ENCODE measurements at regions not wholly inside any gene's neighbourhood (a gene's known extent, or its start where the extent isn't known, plus 50 kb on each side); places are given as distances from the start of the nearest gene placed in this dataset.
"Not testable (repeated sequence)": the region's sequence is repeated elsewhere in the genome, so short reads cannot be mapped to it uniquely, and the experiment has no call there.

DNA sequence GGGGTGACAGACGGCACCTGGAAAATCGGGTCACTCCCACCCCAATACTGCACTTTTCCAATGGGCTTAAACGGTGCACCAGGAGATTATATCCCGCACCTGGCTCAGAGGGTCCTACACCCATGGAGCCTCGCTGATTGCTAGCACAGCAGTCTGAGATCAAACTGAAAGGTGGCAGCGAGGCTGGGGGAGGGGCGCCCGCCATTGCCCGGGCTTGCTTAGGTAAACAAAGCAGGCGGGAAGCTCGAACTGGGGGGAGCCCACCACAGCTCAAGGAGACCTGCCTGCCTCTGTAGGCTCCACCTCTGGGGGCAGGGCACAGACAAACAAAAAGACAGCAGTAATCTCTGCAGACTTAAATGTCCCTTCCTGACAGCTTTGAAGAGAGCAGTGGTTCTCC is 208.1 kb downstream of the SLC38A4 start:
- not testable (repeated sequence) for DNase-seq

DNA sequence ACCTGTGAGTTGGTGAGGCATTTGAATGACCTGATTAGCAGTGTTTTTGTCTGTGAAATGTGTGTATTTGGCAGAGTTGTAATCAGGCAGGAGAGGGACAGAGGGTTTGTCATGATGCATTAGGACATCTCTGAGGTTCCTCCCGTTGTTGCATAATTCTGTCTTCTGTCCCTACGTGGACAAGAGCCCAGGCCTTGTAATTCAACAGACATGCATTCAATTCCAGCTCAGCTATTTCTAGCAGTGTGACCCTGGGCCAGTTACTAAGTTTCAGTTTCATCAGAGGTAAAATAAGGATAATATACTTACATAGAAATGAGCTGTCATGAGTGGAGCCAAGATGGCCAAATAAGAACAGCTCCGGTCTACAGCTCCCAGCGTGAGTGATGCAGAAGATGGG is 208.6 kb downstream of the SLC38A4 start:
- DNase-seq = no peak

DNA sequence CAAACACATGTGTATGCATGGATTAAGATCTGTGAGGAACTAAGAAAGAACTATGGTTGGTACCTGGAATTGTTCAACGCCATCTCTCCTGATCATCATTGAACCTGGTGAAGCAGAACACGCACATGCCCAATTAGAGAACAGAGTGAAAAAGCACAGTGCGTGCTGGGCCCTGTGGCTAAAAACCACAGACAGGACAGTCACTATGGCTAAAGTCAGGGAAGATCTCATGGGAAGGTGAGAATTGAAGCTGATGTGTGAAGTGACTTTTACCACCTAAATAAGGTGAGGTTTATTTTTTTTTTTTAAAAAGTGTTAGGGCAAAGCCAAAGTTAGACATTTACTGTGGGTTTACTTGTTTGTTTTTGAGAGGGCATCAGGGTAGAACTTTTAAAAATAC is 215.0 kb downstream of the SLC38A4 start:
- DNase-seq = no peak

DNA sequence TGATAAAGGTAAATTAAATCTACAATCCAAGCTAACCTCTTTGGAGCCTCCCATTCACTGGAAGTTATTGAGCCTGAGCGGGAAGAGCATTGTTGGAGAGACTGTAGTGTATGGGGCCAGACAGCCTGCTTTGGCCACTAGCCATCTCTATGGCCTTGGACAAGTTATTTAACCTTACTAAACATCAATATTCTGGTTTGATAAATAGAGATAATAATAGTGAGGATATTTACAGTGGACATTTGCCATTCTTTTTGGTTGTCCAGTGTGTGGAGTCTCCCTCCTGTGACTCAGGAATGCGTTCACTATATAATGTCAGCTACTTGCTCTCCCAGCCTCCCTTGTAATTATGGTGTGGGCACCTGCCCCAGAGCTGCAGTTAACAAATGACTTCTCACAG is 216.1 kb downstream of the SLC38A4 start:
- DNase-seq = no peak

DNA sequence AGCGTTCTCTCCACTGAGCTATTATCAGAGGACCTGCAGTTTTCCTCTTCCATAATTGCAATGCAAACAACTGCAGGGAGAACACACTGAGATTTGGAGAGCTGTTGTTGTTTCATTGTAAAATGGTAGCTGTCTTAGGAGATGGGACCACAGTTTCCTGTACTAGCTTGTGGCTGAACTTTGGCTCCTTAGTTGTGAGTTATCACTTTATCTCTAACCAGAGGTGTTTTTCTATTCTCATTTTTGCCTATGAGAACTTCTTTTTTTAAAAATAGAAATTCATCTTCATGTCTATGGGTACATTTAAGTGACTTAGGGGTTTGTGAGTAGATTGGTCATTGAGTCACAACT is 216.5 kb downstream of the SLC38A4 start:
- DNase-seq = no peak

DNA sequence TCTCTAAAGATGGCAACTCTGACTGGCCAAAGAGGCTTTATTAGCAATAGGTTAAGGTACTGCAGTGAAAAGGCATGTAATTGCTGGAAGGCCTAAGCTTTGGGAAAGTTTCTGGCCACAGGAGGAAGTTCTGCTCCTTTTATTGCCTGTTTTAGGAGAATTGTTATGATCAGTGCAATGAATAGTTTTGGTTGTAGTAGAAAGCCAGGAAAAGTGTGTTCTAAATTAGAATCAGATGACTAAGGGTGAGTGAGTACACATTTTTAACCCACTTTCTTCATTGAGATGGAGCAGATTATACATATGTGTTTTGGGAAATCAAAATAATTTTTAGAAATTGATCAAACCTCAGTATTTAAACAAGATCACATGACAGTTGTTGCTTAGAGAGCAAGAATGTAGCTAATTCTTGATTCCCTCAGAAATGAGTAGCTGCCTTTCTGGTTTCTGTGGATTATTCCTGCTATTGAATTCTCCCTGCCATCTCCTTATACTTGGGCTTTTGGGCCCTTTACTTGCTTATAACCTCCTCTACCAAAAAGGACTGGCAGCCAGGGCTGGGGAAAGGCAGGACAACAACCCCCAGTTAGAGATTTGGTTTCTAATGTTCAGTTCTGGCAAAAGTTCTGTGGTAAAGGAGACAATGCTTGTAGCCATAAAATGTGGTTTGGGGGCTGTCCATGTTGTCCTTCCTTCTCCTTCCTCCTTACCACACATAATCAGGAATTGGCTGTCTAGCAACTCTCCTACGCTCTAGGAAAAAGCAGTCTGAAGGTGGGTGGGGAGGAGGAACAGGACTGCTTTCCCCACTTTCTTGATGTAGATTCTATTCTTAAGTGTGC is 217.1 kb downstream of the SLC38A4 start:
- no peak for DNase-seq

DNA sequence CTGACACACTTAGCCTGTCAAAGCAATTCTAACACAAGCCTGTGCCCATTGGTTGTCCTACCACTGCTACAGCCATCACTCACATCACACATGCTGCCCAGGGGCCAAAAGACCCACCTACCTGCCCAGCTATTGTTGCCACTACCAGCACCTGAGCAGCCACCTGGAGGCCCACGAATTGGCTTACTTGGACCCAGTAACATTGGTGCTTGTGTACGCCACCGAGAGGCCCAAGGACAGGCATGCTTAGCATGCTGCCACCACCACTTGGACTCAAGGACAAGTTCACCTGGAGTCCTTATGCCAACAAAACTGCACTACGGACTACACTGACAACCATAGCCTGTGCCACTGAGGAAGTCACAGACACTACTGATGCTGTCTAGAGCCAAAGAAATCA is 221.1 kb downstream of the SLC38A4 start:
- no peak for DNase-seq

DNA sequence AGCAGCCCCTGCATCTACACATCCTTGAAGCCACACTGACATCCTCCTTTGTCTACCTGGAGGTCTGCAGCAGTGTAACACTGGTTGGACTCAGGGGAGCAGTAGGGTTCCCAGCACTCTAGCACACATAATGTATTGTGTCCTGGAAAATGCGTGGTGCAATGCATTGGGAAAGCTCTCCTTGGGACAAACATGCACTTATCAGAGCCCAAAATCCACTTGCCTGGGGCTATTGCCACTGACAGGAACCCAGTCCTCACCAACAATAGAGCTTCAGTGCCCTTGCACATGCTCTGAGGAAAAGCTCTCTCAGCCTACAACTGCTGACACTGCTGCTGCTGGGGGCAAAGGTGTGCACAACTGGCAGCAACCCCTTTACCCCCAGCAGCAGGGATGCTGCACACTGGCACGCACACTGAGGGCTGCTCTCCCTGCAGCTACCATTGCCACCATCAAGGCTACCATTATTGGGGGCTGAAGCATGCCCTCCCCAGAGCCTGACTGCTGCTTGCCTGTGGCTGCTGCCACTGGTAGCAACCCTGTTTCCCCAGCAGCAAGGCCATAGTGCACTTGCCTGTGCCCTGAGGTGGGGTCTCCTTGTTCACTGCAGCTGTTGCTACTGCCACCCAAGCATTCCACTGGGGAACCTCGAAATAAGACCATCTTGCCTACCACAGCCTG is 221.9 kb downstream of the SLC38A4 start:
- no peak for DNase-seq

DNA sequence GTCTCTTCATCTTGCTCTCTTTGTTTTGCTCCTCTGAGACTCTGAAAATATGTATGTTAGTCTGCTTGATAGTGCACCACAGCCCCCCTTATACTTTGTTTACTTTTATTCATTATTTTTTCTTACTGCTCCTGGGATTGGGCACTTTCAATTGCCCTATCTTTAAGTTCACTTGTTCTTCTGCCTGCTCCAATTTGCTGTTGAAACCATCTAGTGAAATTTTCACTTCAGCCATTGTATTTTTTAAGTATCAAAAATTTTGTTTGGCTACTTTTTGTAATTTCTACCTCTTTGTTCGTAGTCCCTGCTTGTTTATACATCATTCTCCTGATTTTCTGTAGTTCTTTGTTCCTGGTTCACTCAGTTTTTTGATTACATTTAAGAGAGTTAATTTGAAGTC is 223.3 kb downstream of the SLC38A4 start:
- no peak for DNase-seq

DNA sequence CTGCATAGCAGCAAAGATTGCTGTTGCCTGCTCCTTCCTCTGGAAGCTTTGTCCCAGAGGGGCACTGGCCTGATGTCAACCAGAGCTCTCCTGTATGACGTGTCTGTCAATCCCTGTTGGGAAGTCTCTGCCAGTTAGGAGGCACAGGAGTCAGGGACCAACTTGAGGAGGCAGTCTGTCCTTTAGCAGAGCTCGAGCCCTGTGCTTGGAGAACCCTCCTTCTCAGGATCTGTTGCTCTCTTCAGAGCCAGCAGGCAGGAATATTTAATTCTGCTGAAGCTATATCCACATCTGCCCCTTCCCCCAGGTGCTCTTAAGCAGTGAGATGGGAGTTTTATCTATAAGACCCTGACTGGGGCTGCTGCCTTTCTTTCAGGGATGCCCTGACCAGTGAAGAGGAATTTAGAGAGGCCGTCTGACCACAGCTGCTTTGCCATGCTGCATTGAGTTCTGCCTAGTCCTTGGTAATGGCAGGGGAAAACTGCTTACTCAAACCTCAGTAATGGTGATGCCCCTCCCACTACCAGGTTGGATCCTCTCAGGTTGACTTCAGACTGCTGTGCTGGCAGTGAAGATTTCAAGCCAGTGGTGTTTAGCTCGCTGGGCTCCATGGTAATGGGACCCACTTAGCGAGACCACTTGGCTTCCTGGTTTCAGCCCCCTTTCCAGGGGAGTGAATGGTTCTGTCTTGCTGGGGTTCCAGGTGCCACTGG is 218.6 kb upstream of the SLC38A2 start:
- DNase-seq = no peak

DNA sequence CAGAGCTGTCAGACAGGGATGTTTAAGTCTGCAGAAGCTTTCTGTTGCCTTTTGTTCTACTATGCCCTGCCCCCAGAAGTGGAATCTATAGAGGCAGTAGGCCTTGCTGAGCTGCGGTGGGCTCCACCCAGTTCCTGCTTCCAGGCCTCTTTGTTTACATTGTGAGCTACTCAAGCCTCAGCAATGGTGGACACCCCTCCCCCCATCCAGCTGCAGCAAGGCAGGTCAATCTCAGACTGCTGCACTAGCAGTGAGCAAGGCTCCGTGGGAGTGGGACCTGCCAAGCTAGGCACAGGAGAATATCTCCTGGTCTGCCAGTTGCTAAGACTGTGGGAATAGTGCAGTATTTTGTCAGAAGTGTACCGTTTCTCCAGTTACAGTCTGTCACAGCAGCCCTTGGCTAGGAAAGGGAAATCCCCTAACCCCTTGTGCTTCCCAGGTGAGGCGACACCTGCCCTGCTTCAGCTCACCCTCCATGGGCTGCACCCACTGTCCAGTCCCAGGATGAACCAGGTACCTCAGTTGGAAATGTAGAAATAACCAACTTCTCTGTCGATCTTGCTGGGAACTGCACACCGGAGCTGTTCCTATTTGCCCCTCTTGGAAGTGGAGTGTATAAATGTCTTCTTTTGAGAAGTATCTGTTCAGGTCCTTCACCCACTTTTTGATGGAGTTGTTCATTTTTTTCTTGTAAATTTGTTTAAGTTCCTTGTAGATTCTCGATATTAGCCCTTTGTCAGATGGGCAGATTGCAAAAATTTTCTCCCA is 213.5 kb upstream of the SLC38A2 start:
- no peak for DNase-seq

DNA sequence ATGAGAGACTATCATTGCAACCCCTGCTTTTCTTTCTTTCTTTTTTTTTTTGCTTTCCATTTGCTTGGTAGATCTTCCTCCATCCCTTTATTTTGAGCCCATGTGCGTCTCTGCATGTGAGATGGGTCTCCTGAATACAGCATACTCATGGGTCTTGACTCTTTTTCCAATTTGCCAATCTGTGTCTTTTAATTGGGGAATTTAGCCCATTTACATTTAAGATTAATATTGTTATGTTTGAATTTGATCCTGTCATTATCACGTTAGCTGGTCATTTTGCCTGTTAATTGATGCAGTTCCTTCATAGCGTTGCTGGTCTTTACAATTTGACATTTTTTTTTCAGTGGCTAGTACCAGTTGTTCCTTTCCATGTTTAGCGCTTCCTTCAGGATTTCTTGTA is 211.5 kb upstream of the SLC38A2 start:
- not testable (repeated sequence) for DNase-seq

DNA sequence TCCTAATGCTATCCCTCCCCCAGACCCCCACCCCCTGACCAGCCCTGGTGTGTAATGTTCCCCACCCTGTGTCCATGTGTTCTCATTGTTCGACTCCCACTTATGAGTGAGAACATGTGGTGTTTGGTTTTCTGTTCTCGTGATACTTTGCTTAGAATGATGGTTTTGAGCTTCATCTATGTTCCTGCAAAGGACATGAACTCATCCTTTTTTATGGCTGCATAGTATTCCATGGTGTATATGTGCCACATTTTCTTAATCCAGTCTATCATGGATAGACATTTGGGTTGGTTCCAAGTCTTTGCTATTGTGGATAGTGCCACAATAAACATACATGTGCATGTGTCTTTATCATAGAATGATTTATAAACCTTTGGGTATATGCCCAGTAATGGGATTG is 209.4 kb upstream of the SLC38A2 start:
- not testable (repeated sequence) for DNase-seq

DNA sequence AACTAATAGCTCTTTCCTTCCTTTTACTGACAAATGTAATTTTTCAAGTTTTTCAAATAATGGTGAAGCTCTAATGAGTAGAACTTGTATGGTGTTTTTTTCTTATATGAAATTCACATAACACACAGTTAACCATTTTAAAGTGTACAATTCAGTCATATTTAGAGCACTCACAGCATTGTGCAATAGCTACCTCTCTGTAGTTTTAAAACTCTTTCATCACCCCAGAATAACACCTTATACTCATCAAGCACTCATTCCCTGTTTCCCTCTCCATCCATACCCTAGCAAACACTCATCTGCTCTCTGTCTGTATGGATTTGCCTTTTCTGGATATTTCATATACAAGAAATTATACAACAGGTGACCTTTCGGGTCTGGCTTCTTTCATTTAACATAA is 207.9 kb upstream of the SLC38A2 start:
- no peak for DNase-seq

DNA sequence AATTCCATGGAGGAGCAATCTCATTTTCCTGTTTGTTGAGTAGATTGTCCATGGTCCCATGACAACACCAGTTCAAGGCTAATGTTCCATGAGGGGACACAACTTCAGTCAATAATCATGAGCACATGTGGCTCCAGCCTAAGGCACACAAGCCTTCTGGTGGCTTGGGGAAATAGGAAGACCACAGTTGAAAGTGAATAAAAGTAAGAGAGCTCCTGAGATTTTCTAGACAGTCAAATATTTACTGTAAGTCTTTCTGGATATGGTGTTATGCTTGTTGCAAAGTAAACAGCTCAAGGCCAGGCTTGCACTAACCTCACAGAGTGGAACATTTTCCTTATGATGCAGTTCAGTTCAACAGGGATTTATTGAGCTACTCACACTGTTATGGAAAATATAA is 206.9 kb upstream of the SLC38A2 start:
- no peak for DNase-seq

DNA sequence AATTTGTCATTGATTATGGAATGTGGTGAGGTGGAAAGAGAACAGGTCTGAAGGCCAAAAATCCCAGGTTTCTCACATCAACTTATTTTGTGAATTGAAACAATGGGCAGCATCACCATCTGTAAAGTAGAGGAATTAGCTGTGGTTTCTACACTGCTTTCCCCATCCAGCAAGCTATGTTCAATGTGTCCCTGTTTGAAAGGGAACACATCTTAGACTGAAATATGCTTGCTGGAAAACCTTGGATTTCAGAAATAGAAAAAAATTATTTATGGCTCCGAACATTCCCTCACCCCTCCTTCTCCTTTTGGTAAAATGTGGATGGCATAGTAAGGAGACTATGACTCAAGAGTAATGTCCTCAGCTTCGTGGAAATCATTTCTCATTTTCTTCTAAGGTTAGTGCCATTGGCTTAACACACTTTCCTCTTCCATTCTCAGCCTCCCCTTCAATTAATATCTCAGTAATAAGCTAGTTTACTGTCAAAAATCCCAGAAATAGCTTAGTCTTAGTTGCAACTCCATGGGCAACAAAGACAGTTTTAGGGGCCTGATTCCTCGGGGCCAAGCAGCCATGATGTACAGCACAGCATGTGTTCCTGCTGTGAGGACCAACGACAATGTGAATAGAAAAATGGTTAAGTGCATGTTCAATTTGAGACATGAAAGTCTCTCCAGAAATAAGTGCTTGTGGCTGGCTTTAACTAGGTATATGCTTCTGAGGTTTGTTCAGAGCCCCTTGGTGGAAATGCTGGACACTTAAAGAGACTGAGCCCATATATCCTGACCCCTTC is 205.8 kb upstream of the SLC38A2 start:
- no peak for DNase-seq

DNA sequence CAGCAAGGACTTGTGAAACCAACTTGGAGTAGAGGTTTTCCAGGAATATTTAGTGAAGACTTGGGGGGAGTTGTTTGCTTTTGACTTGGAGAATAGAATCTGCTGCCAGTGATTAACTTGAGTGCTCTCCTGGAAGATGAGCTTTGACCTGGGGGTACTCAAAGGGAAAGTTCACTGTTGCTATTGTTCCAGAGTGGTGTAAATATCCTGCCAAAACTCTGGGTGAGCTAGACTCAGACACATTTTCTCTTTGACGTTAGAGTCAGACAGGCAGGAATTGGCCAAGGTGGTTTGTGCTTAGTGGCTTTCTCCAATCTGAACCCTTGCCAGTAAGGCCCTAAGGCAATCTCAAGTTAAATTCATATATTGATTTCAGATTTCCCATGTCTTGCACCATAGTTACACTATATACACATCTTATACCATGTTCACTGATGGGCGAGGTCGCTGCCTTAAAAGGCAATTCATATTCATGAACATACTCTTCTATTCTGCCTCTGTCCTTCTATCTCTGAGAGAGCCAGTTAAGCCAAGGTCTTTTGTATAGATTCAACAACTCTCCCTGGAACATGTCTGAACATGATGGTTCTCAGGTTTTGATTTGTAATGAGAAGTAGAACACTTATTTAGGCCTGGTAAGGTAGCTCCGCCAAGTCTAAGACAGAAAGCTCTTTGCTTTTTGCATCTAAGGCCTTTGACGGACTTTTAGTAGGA is 204.6 kb upstream of the SLC38A2 start:
- no peak for DNase-seq

DNA sequence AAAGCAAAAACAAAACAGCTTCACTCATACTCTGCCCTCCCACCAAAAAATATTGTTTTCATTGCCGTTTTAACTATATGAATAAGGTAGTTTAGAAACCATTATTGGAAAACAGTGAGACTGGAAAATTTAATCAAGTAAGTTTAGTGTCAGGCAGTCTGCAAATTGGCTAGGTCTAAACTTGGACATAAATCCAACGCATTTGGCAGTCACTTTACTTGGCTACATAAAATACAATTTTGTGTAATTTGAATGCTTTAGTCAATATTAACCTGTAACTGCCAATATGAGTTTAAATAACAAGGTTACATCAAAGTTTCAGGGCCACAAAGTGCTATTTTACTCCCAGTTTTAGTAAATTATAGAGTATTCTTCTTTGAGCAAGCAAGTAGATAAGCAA is 202.3 kb upstream of the SLC38A2 start:
- no peak for DNase-seq

DNA sequence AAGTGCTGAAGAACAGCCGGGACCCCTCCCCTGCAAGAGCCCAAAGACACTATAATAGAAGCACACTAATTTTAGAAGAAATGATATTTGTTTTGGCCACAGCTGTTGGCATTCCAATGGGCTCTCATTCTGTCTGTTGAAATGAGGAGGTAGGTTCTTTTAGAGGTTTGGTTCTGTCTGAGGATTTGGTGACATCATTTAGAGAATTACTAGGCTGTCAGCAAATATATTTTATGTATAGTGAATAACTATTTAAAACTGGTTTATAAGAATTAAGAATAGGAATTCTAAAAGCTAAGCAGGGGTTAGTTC is 200.7 kb upstream of the SLC38A2 start:
- no peak for DNase-seq

DNA sequence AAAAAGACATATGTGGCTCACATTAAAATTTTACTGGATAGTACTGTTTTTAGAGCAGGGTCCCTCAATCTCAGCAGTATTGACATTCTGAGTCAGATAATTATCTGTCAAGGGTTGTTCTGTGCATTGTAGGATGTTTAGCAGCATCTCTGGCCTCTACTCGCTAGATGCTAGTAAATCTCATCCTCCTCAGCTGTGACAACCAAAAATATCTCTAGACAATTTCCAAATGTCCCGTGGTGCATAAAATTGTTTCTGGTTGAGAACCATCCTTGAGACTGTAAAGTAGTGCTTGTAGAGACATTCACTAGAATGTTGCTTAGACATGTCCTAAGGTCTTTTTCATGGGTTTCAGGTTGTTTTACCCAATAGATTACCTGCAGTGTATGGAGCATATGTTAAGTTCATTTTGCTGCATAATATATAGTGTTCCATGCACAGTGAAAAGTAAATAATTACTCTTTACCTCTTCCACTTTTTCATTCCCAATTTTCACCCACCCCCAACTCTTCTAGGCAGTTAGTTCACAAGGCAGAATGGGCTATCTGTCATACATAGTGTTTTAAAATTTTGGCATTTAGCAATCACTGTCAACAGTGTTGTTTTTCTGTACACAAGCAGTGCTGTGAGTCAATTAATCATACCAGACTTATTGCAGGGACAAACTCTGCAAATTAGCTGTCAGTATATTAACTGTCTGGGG is 200.2 kb upstream of the SLC38A2 start:
- DNase-seq = no peak

DNA sequence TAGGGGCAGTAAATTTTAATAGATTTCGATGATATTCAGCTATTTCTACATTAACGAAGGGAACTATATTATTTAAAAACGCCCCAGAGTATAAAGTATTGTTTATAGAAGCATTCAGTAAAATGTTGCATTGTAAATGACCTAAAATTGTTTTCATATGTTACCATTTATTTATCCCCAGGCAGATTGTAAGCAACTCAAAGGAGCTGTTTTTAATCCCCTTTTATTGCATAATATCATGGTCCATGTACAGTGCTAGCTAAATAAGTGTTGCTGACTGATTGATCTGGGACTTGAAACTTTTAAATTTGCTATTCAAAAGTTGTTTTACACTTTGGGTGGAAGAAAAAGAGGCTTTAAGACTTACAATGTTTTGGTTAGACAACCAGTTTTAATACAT is 199.0 kb upstream of the SLC38A2 start:
- DNase-seq = no peak

Data from NCI-H2107 (cell line).